Upper lobe of left lung (tissue), 6 donors: ENCODE measurements at regions not wholly inside any gene's neighbourhood (a gene's known extent, or its start where the extent isn't known, plus 50 kb on each side); places are given as distances from the start of the nearest gene placed in this dataset.
A peak's percentile ranks its signal among the peaks of the same experiment; 100 is the strongest.

Experiments
- ATAC-seq, 2 donors: fragments of 200-7000 bp; cut with Tn5 transposase; one replicate each; pipeline ENCODE4 v1.9.1; 2022; ENCODE audit warnings: mild to moderate bottlenecking in 2 of 2, moderate library complexity in 2 of 2; ENCODE audit not compliant: low FRiP score in 2 of 2
- DNase-seq, 2 donors: peaks; one replicate each; pipeline ENCODE4 v3.0.0-alpha.2; 2019 to 2020
- H3K27ac ChIP-seq, 4 donors: fragments of 200-600 bp; sonication (generic); one replicate each; pipeline ENCODE4 v1.5.1; 2016 to 2019
- H3K27me3 ChIP-seq, 4 donors: fragments of 200-600 bp; sonication (generic); one replicate each; pipeline ENCODE4 v1.5.1; 2017 to 2019
- H3K36me3 ChIP-seq, 4 donors: fragments of 200-600 bp; sonication (generic); one replicate each; pipeline ENCODE4 v1.5.1; 2016 to 2019
- H3K4me1 ChIP-seq, 4 donors: fragments of 200-600 bp; sonication (generic); one replicate each; pipeline ENCODE4 v1.5.1; 2018 to 2019
- H3K4me3 ChIP-seq, 4 donors: fragments of 200-600 bp; sonication (generic); one replicate each; pipeline ENCODE4 v1.5.1; 2017 to 2019; ENCODE audit warnings: mild to moderate bottlenecking in 2 of 4, moderate library complexity in 1 of 4
- H3K9me3 ChIP-seq, 4 donors: fragments of 200-600 bp; sonication (generic); one replicate each; pipeline ENCODE4 v1.5.1; 2018 to 2019
- CTCF ChIP-seq, 6 experiments: fragments of 450-650 bp in 4 of 6; fragments of 200-600 bp in 2 of 6; sonication (generic) in 2 of 6; IDR thresholded peaks; one replicate each; pipeline ENCODE4 v1.5.1; 2016 to 2019; ENCODE audit warnings: antibody characterized with exemption in 6 of 6
- EP300 ChIP-seq, 4 donors: sonication (generic); formaldehyde crosslinking; IDR thresholded peaks; one replicate each; pipeline ENCODE4 v1.5.1; 2017; ENCODE audit warnings: antibody characterized with exemption in 4 of 4, control low read depth in 2 of 4
- POLR2A ChIP-seq, 4 donors: fragments of 450-650 bp; IDR thresholded peaks; one replicate each; pipeline ENCODE4 v1.5.1; 2016 to 2017; ENCODE audit warnings: antibody characterized with exemption in 4 of 4, mild to moderate bottlenecking in 2 of 4
- POLR2AphosphoS5 ChIP-seq, 2 donors: sonication (generic); formaldehyde crosslinking; IDR thresholded peaks; one replicate each; pipeline ENCODE4 v1.5.1; 2017; ENCODE audit warnings: antibody characterized with exemption in 2 of 2
- WGBS, 2 donors: methylation state at CpG; one replicate each; pipeline ENCODE4 v1.1.5; 2017 to 2018; 5-methylcytosine and 5-hydroxymethylcytosine counted together
- donor health status: DM: no; HTN: no; CAD: no; lungs with moderate emphysema.
- donor health status: DM: no; HTN: yes; CAD: no; lungs with severe emphysema.

- H3K36me3 ChIP-seq: no peaks in the 10 kb centered on the region
- no peaks in the 10 kb centered on the region for H3K4me1 ChIP-seq
- ATAC-seq (no peak), DNase-seq (no peak)
- H3K27me3 ChIP-seq: no peaks in the 10 kb centered on the region
- no peaks in the 10 kb centered on the region for H3K9me3 ChIP-seq
- TF ChIP-seq POLR2A (IDR thresholded peaks at IDR 0.05) (no peak), EP300 (IDR thresholded peaks at IDR 0.05) (no peak), POLR2AphosphoS5 (IDR thresholded peaks at IDR 0.05) (no peak), CTCF (IDR thresholded peaks at IDR 0.05) (no peak)
- H3K4me3 ChIP-seq: no peak overlapping the region
- WGBS, 2 donors: 65 to 74% methylated on average over 5 of the region's 5 CpGs
- no peak overlapping the region for H3K27ac ChIP-seq
Measured at GRCh38 chr3:23704298-23704697, 101.5 kb upstream of the UBE2E1 start.

- no peaks in the 10 kb centered on the region for H3K27me3 ChIP-seq
- H3K27ac ChIP-seq: no peak overlapping the region
- no peak overlapping the region for H3K4me3 ChIP-seq
- no peaks in the 10 kb centered on the region for H3K4me1 ChIP-seq
- WGBS, 2 donors: 59 to 67% methylated on average over 2 of the region's 2 CpGs
- H3K9me3 ChIP-seq: no peaks in the 10 kb centered on the region
- DNase-seq (no peak), ATAC-seq (no peak)
- TF ChIP-seq CTCF (IDR thresholded peaks at IDR 0.05) (no peak), POLR2AphosphoS5 (IDR thresholded peaks at IDR 0.05) (no peak), POLR2A (IDR thresholded peaks at IDR 0.05) (no peak), EP300 (IDR thresholded peaks at IDR 0.05) (no peak)
- H3K36me3 ChIP-seq: no peaks in the 10 kb centered on the region
Measured at GRCh38 chr3:23706111-23706510, 99.6 kb upstream of the UBE2E1 start.

GRCh38 chr3:23709987-23710386, 95.8 kb upstream of the UBE2E1 start:
- H3K27ac ChIP-seq: no peak overlapping the region
- H3K27me3 ChIP-seq: no peaks in the 10 kb centered on the region
- 46 to 57% methylated on average over 2 of the region's 2 CpGs for WGBS, 2 donors
- no peak overlapping the region for H3K4me3 ChIP-seq
- ATAC-seq: no peak
- TF ChIP-seq POLR2AphosphoS5 (IDR thresholded peaks at IDR 0.05) (no peak), EP300 (IDR thresholded peaks at IDR 0.05) (no peak), POLR2A (IDR thresholded peaks at IDR 0.05) (no peak), CTCF (IDR thresholded peaks at IDR 0.05) (no peak)
- peaks cover 0 to 8% (median 5%) of the 10 kb centered on the region in 4 donors for H3K4me1 ChIP-seq
- no peak for DNase-seq
- H3K9me3 ChIP-seq: no peaks in the 10 kb centered on the region
- H3K36me3 ChIP-seq: no peaks in the 10 kb centered on the region

- DNase-seq: no peak
- no peak for TF ChIP-seq POLR2A (IDR thresholded peaks at IDR 0.05)
- TF ChIP-seq POLR2AphosphoS5 (IDR thresholded peaks at IDR 0.05): peak; percentile 61 to 62
Measured at GRCh38 chr3:23710555-23710954, 95.2 kb upstream of the UBE2E1 start.

GRCh38 chr3:23711916-23712494, 93.8 kb upstream of the UBE2E1 start:
- Histone ChIP-seq H3K27ac (no peak overlapping the region), H3K36me3 (no peaks in the 10 kb centered on the region), H3K9me3 (no peaks in the 10 kb centered on the region), H3K27me3 (no peaks in the 10 kb centered on the region), H3K4me1 (peaks cover 0 to 8% (median 5%) of the 10 kb centered on the region in 4 donors), H3K4me3 (no peak overlapping the region)
- WGBS, 2 donors: 81 to 82% methylated on average over 10 of the region's 10 CpGs
- DNase-seq (no peak), ATAC-seq (peak in 1 of 2 donors; percentile 52)
- TF ChIP-seq POLR2A (IDR thresholded peaks at IDR 0.05) (no peak), CTCF (IDR thresholded peaks at IDR 0.05) (no peak), POLR2AphosphoS5 (IDR thresholded peaks at IDR 0.05) (no peak), EP300 (IDR thresholded peaks at IDR 0.05) (no peak)

More at GRCh38 chr3:23710555-23710954, 95.2 kb upstream of the UBE2E1 start:
- WGBS, 2 donors: 56 to 73% methylated on average over 9 of the region's 9 CpGs
- Histone ChIP-seq H3K27ac (no peak overlapping the region), H3K36me3 (no peaks in the 10 kb centered on the region), H3K27me3 (no peaks in the 10 kb centered on the region), H3K9me3 (no peaks in the 10 kb centered on the region), H3K4me1 (peaks cover 0 to 8% (median 5%) of the 10 kb centered on the region in 4 donors), H3K4me3 (no peak overlapping the region)
- peak; percentile 42 to 56 for ATAC-seq
